ENCODE measurements at regions not wholly inside any gene's neighbourhood (a gene's known extent, or its start where the extent isn't known, plus 50 kb on each side); places are given as distances from the start of the nearest gene placed in this dataset.

- ChIA-PET CTCF (no interaction called here), POLR2A (no interaction called here)
- DNase-seq (ENCODE audit: low spot score) (no peak), ATAC-seq (no peak)
- no peak overlapping the region for H3K27ac Mint-ChIP-seq
- H3K4me1 Mint-ChIP-seq = no peaks in the 10 kb centered on the region
- H3K4me3 Mint-ChIP-seq = no peak overlapping the region
- H3K27me3 Mint-ChIP-seq (ENCODE audit: low read depth) = no peaks in the 10 kb centered on the region
- 0 out of 2 replicates have a peak, but pooled peaks cover 3% of the 10 kb centered on the region for H3K36me3 Mint-ChIP-seq
- no peak for TF ChIP-seq FOXP1 (CRISPR knock-in tag; IDR thresholded peaks at IDR 0.05; ENCODE audit: borderline replicate concordance)
- no peak for TF ChIP-seq ZSCAN18 (CRISPR knock-in tag; IDR thresholded peaks at IDR 0.05)
- no peak for TF ChIP-seq MLX (CRISPR knock-in tag; IDR thresholded peaks at IDR 0.05)
- TF ChIP-seq ZNF416 (CRISPR knock-in tag; IDR thresholded peaks at IDR 0.05) = no peak
- no peak for TF ChIP-seq PRRX2 (CRISPR knock-in tag; IDR thresholded peaks at IDR 0.05)
- no peak for TF ChIP-seq CBFB (CRISPR knock-in tag; IDR thresholded peaks at IDR 0.05; ENCODE audit: low read depth)
- no peak for TF ChIP-seq ZNF232 (CRISPR knock-in tag; IDR thresholded peaks at IDR 0.05)
- TF ChIP-seq HMGA2 (CRISPR knock-in tag; IDR thresholded peaks at IDR 0.05) = no peak
- TF ChIP-seq GTF2I (CRISPR knock-in tag; conservative IDR thresholded peaks at IDR 0.05) = no peak
- no peak for TF ChIP-seq CREM (CRISPR knock-in tag; IDR thresholded peaks at IDR 0.05)
- TF ChIP-seq JUN (CRISPR knock-in tag; IDR thresholded peaks at IDR 0.05) = no peak
- no peak for TF ChIP-seq STAT6 (CRISPR knock-in tag; conservative IDR thresholded peaks at IDR 0.05; ENCODE audit: low read depth)
- no peak for TF ChIP-seq EMX1 (CRISPR knock-in tag; IDR thresholded peaks at IDR 0.05)
- no peak for TF ChIP-seq ZBTB21 (CRISPR knock-in tag; IDR thresholded peaks at IDR 0.05; ENCODE audit: borderline replicate concordance)
- TF ChIP-seq ZMAT4 (CRISPR knock-in tag; IDR thresholded peaks at IDR 0.05) = no peak
- TF ChIP-seq ZNF532 (CRISPR knock-in tag; IDR thresholded peaks at IDR 0.05; ENCODE audit: borderline replicate concordance) = no peak
- TF ChIP-seq NR2C2 (CRISPR knock-in tag; IDR thresholded peaks at IDR 0.05) = no peak
- no peak for TF ChIP-seq GABPB1 (CRISPR knock-in tag; IDR thresholded peaks at IDR 0.05)
- peaks cover 8% of the 10 kb centered on the region for H3K9me3 Mint-ChIP-seq
These were observed 719.9 kb downstream of the ADCYAP1 start for GRCh38 chr18:1624612-1625011.

DNA sequence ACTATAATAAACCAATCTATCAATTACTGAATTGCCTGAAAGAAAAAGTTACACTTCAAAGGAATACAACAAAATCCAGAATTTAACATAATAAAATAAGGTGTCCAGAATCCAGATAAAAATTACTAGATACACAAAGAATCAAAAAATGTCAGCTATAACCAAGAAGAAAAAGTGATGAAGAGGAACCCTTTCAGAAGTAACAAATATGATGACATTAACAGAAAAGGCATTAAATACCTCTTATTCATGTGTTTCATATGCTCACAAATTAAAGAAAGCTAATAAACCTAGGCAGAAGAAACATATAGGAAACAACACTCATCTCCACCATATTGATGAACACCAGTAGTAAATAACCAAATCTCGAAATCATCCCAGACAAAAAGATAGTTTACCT, 722.8 kb downstream of the ADCYAP1 start:
- POLR2A ChIA-PET = no interaction called here
- Mint-ChIP-seq H3K36me3 (peaks cover 6% of the 10 kb centered on the region; the same call in 1 of the 2 replicates), H3K27me3 (ENCODE audit: low read depth) (no peaks in the 10 kb centered on the region), H3K4me3 (no peak overlapping the region), H3K9me3 (peaks cover 26% of the 10 kb centered on the region), H3K4me1 (no peaks in the 10 kb centered on the region), H3K27ac (no peak overlapping the region)
- CTCF ChIA-PET = no interaction called here
- no peak for ATAC-seq
- DNase-seq (ENCODE audit: low spot score) = no peak
- no peak for TF ChIP-seq ZBTB21 (CRISPR knock-in tag; IDR thresholded peaks at IDR 0.05; ENCODE audit: borderline replicate concordance)
- TF ChIP-seq ZNF317 (CRISPR knock-in tag; IDR thresholded peaks at IDR 0.05; ENCODE audit: borderline replicate concordance, low read depth) = no peak
- TF ChIP-seq ZNF416 (CRISPR knock-in tag; IDR thresholded peaks at IDR 0.05) = no peak
- TF ChIP-seq RELA (CRISPR knock-in tag; IDR thresholded peaks at IDR 0.05; ENCODE audit: borderline replicate concordance) = no peak
- no peak for TF ChIP-seq NFE2L1 (CRISPR knock-in tag; IDR thresholded peaks at IDR 0.05)
- TF ChIP-seq, protein P1, sequence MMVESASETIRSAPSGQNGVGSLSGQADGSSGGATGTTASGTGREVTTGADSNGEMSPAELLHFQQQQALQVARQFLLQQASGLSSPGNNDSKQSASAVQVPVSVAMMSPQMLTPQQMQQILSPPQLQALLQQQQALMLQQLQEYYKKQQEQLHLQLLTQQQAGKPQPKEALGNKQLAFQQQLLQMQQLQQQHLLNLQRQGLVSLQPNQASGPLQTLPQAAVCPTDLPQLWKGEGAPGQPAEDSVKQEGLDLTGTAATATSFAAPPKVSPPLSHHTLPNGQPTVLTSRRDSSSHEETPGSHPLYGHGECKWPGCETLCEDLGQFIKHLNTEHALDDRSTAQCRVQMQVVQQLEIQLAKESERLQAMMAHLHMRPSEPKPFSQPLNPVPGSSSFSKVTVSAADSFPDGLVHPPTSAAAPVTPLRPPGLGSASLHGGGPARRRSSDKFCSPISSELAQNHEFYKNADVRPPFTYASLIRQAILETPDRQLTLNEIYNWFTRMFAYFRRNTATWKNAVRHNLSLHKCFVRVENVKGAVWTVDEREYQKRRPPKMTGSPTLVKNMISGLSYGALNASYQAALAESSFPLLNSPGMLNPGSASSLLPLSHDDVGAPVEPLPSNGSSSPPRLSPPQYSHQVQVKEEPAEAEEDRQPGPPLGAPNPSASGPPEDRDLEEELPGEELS (CRISPR knock-in tag; IDR thresholded peaks at IDR 0.05) = no peak
- no peak for TF ChIP-seq E2F1 (CRISPR knock-in tag; IDR thresholded peaks at IDR 0.05)

Data from WTC11 (cell line).